Liver (tissue), 8 donors: ENCODE measurements at regions not wholly inside any gene's neighbourhood (a gene's known extent, or its start where the extent isn't known, plus 50 kb on each side); places are given as distances from the start of the nearest gene placed in this dataset.

Experiments used
- DNase-seq: peaks from one replicate; pipeline ENCODE4 v3.0.0-alpha.2; 2017; ENCODE audit warnings: low spot score
- H3K27ac ChIP-seq, 2 donors: one replicate each; pipeline ENCODE4 v1.7.0; 2013; ENCODE audit warnings: inconsistent platforms in 2 of 2, low read length in 2 of 2, control low read depth in 1 of 2, low read depth in 1 of 2, mild to moderate bottlenecking in 1 of 2
- H3K27me3 ChIP-seq, 4 donors: one replicate each; pipeline versions ENCODE4 v1.6.1 to v1.7.0; 2013; ENCODE audit warnings: low read length in 3 of 4, inconsistent platforms in 1 of 4, mild to moderate bottlenecking in 1 of 4, moderate library complexity in 1 of 4; ENCODE audit not compliant: control insufficient read depth in 4 of 4, insufficient read depth in 4 of 4
- H3K36me3 ChIP-seq, 4 donors: one replicate each; pipeline versions ENCODE4 v1.6.1 to v1.7.0; 2013; ENCODE audit warnings: low read length in 3 of 4, mild to moderate bottlenecking in 3 of 4, low read depth in 1 of 4, moderate library complexity in 1 of 4; ENCODE audit not compliant: control insufficient read depth in 4 of 4, insufficient read depth in 3 of 4
- H3K4me1 ChIP-seq, 4 donors: one replicate each; pipeline versions ENCODE4 v1.6.1 to v1.7.0; 2013; ENCODE audit warnings: low read length in 3 of 4, mild to moderate bottlenecking in 3 of 4, moderate library complexity in 1 of 4; ENCODE audit not compliant: control insufficient read depth in 4 of 4, insufficient read depth in 4 of 4
- H3K4me3 ChIP-seq, 3 donors: one replicate each; pipeline versions ENCODE4 v1.6.1 to v1.7.0; 2013; ENCODE audit warnings: low read length in 3 of 3, control low read depth in 1 of 3, low read depth in 1 of 3, mild to moderate bottlenecking in 1 of 3
- H3K9ac ChIP-seq, 2 donors: one replicate each; pipeline ENCODE4 v1.7.0; 2013; ENCODE audit warnings: low read length in 2 of 2, mild to moderate bottlenecking in 2 of 2, moderate library complexity in 2 of 2, control low read depth in 1 of 2, low read depth in 1 of 2
- H3K9me3 ChIP-seq, 4 donors: one replicate each; pipeline versions ENCODE4 v1.6.1 to v1.7.0; 2013; ENCODE audit warnings: low read length in 3 of 4; ENCODE audit not compliant: control insufficient read depth in 4 of 4
- ATF3 ChIP-seq: IDR thresholded peaks from 2 replicates; pipeline ENCODE4 v1.6.1; 2016; ENCODE audit warnings: antibody characterized with exemption
- CTCF ChIP-seq: fragments of 150-350 bp; IDR thresholded peaks from 2 replicates; pipeline ENCODE4 v1.5.1; 2017; ENCODE audit warnings: improper control_type of control experiment, low read depth, low read length; ENCODE audit not compliant: missing input control
- EGR1 ChIP-seq, 2 donors: IDR thresholded peaks; 2 replicates each; pipeline ENCODE4 v1.6.1; 2016 to 2018; ENCODE audit warnings: antibody characterized with exemption in 2 of 2, low read depth in 2 of 2
- FOXA1 ChIP-seq: IDR thresholded peaks from 2 replicates; pipeline ENCODE4 v1.6.1; 2016; ENCODE audit warnings: antibody characterized with exemption
- FOXA2 ChIP-seq: IDR thresholded peaks from 2 replicates; pipeline ENCODE4 v1.6.1; 2016; ENCODE audit warnings: antibody characterized with exemption
- GABPA ChIP-seq, 2 donors: IDR thresholded peaks in 1 of 2; conservative IDR thresholded peaks in 1 of 2; 2 replicates each; pipeline ENCODE4 v1.6.1; 2016; ENCODE audit warnings: antibody characterized with exemption in 2 of 2, mild to moderate bottlenecking in 1 of 2, moderate library complexity in 1 of 2
- HNF4A ChIP-seq, 2 donors: conservative IDR thresholded peaks; 2 replicates each; pipeline ENCODE4 v1.6.1; 2016; ENCODE audit warnings: antibody characterized with exemption in 2 of 2, mild to moderate bottlenecking in 2 of 2
- HNF4G ChIP-seq: IDR thresholded peaks from 2 replicates; pipeline ENCODE4 v1.6.1; 2016; ENCODE audit warnings: antibody characterized with exemption
- JUND ChIP-seq, 2 donors: IDR thresholded peaks; 2 replicates each; pipeline ENCODE4 v1.6.1; 2016; ENCODE audit warnings: antibody characterized with exemption in 2 of 2
- MAX ChIP-seq: IDR thresholded peaks from 2 replicates; pipeline ENCODE4 v1.6.1; 2016; ENCODE audit warnings: antibody characterized with exemption
- NR2F2 ChIP-seq: IDR thresholded peaks from 2 replicates; pipeline ENCODE4 v1.6.1; 2016; ENCODE audit warnings: antibody characterized with exemption
- RAD21 ChIP-seq, 2 donors: IDR thresholded peaks; 2 replicates each; pipeline ENCODE4 v1.6.1; 2016; ENCODE audit warnings: antibody characterized with exemption in 2 of 2, mild to moderate bottlenecking in 2 of 2
- REST ChIP-seq: IDR thresholded peaks from 2 replicates; pipeline ENCODE4 v1.6.1; 2016; ENCODE audit warnings: antibody characterized with exemption, mild to moderate bottlenecking
- RXRA ChIP-seq, 2 donors: IDR thresholded peaks; 2 replicates each; pipeline ENCODE4 v1.6.1; 2017 to 2018; ENCODE audit warnings: antibody characterized with exemption in 2 of 2, mild to moderate bottlenecking in 1 of 2
- SP1 ChIP-seq: IDR thresholded peaks from 2 replicates; pipeline ENCODE4 v1.6.1; 2018; ENCODE audit warnings: antibody characterized with exemption, mild to moderate bottlenecking
- TAF1 ChIP-seq: conservative IDR thresholded peaks from 2 replicates; pipeline ENCODE4 v1.6.1; 2016; ENCODE audit warnings: antibody characterized with exemption, mild to moderate bottlenecking
- YY1 ChIP-seq: IDR thresholded peaks from 2 replicates; pipeline ENCODE4 v1.6.1; 2016; ENCODE audit warnings: antibody characterized with exemption, mild to moderate bottlenecking
- ZBTB33 ChIP-seq: IDR thresholded peaks from 2 replicates; pipeline ENCODE4 v1.6.1; 2016; ENCODE audit warnings: antibody characterized with exemption
- WGBS: extraction: QIAGEN DNeasy Blood & Tissue Kit; methylation state at CpG from one replicate; pipeline ENCODE4 v1.1.7; 2013; 5-methylcytosine and 5-hydroxymethylcytosine counted together
- donor health status: healthy.
- donor health status: healthy.
- donor health status: healthy.
- donor health status: healthy.
- donor health status: healthy.

GRCh38 chr14:101226265-101226602, 322.7 kb upstream of the RTL1 start:
- no peaks in the 10 kb centered on the region for H3K9me3 ChIP-seq
- peaks cover 1 to 15% (median 8%) of the 10 kb centered on the region in 4 donors for H3K4me1 ChIP-seq
- no peaks in the 10 kb centered on the region for H3K36me3 ChIP-seq
- H3K27me3 ChIP-seq: no peaks in the 10 kb centered on the region
- TF ChIP-seq HNF4A (conservative IDR thresholded peaks at IDR 0.05) (no peak), CTCF (no peak), RAD21 (IDR thresholded peaks at IDR 0.05) (no peak), EGR1 (IDR thresholded peaks at IDR 0.05; ENCODE audit: low read depth in 2 of 2) (no peak), FOXA1 (no peak), HNF4G (no peak), GABPA (IDR thresholded peaks at IDR 0.05 in 1 of 2, conservative IDR thresholded peaks at IDR 0.05 in 1 of 2) (no peak), YY1 (no peak), FOXA2 (no peak), JUND (IDR thresholded peaks at IDR 0.05) (no peak), RXRA (IDR thresholded peaks at IDR 0.05) (no peak)
- 79% methylated on average over 4 of the region's 4 CpGs for WGBS
- H3K4me3 ChIP-seq: no peak overlapping the region
- H3K9ac ChIP-seq: no peak overlapping the region
- no peak for DNase-seq
- no peak overlapping the region for H3K27ac ChIP-seq

GRCh38 chr14:101226603-101227425, 323.3 kb upstream of the RTL1 start:
- no peaks in the 10 kb centered on the region for H3K9me3 ChIP-seq
- TF ChIP-seq RXRA (IDR thresholded peaks at IDR 0.05) (peak in 1 of 2 donors; percentile 35), FOXA1 (peak; percentile 19), CTCF (no peak), RAD21 (IDR thresholded peaks at IDR 0.05) (peak; percentile 25 to 47), SP1 (peak; percentile 59), REST (peak; percentile 23), HNF4A (conservative IDR thresholded peaks at IDR 0.05) (peak; percentile 75 to 83), EGR1 (IDR thresholded peaks at IDR 0.05; ENCODE audit: low read depth in 2 of 2) (no peak), JUND (IDR thresholded peaks at IDR 0.05) (no peak), TAF1 (no peak), GABPA (IDR thresholded peaks at IDR 0.05 in 1 of 2, conservative IDR thresholded peaks at IDR 0.05 in 1 of 2) (no peak), FOXA2 (peak; percentile 41), ATF3 (no peak), HNF4G (peak; percentile 43), NR2F2 (no peak), MAX (no peak), YY1 (no peak), ZBTB33 (no peak)
- no peaks in the 10 kb centered on the region for H3K36me3 ChIP-seq
- WGBS: 72% methylated on average over 27 of the region's 27 CpGs
- H3K27ac ChIP-seq: no peak overlapping the region
- peak; percentile 59 for DNase-seq
- H3K4me3 ChIP-seq: no peak overlapping the region
- peaks cover 1 to 15% (median 8%) of the 10 kb centered on the region in 4 donors for H3K4me1 ChIP-seq
- H3K27me3 ChIP-seq: no peaks in the 10 kb centered on the region
- no peak overlapping the region for H3K9ac ChIP-seq
